Mesenteric fat pad (tissue), 1 donor: ENCODE measurements at regions not wholly inside any gene's neighbourhood (a gene's known extent, or its start where the extent isn't known, plus 50 kb on each side); places are given as distances from the start of the nearest gene placed in this dataset.

Source experiments
- DNase-seq: peaks from one replicate; pipeline ENCODE4 v3.0.0-alpha.2; 2020; ENCODE audit warnings: low spot score
- donor health status: DM: yes; HTN: yes; CAD: no.

GRCh38 chr6:164007881-164008280 lies 593.4 kb downstream of the QKI start:
- no peak for DNase-seq

- DNase-seq = no peak
Measured at GRCh38 chr6:164006459-164006858, 591.9 kb downstream of the QKI start.

GRCh38 chr6:164005004-164005711 lies 590.6 kb downstream of the QKI start:
- no peak for DNase-seq

GRCh38 chr6:164000276-164000675 lies 585.8 kb downstream of the QKI start:
- no peak for DNase-seq

GRCh38 chr6:163999475-164000125 lies 585.1 kb downstream of the QKI start:
- no peak for DNase-seq

GRCh38 chr6:163998496-163998895 lies 584.0 kb downstream of the QKI start:
- no peak for DNase-seq

- DNase-seq = no peak
Measured at GRCh38 chr6:163996491-163996890, 582.0 kb downstream of the QKI start.

- DNase-seq = no peak
Measured at GRCh38 chr6:163994566-163994965, 580.0 kb downstream of the QKI start.

- no peak for DNase-seq
Measured at GRCh38 chr6:163992701-163993100, 578.2 kb downstream of the QKI start.

GRCh38 chr6:163992056-163992455 lies 577.5 kb downstream of the QKI start:
- DNase-seq = no peak

- DNase-seq = no peak
Measured at GRCh38 chr6:163991321-163991720, 576.8 kb downstream of the QKI start.

- no peak for DNase-seq
Measured at GRCh38 chr6:163986313-163986712, 571.8 kb downstream of the QKI start.

GRCh38 chr6:163985710-163986109 lies 571.2 kb downstream of the QKI start:
- DNase-seq = no peak

- no peak for DNase-seq
Measured at GRCh38 chr6:163985040-163985439, 570.5 kb downstream of the QKI start.

- DNase-seq = no peak
Measured at GRCh38 chr6:163984124-163984936, 569.8 kb downstream of the QKI start.

GRCh38 chr6:163983679-163984078 lies 569.2 kb downstream of the QKI start:
- no peak for DNase-seq

- DNase-seq = no peak
Measured at GRCh38 chr6:163974322-163974721, 559.8 kb downstream of the QKI start.

- no peak for DNase-seq
Measured at GRCh38 chr6:163971841-163972838, 557.6 kb downstream of the QKI start.

GRCh38 chr6:163970846-163971564 lies 556.5 kb downstream of the QKI start:
- DNase-seq = no peak
